Upper lobe of left lung (tissue), 6 donors: ENCODE measurements at regions not wholly inside any gene's neighbourhood (a gene's known extent, or its start where the extent isn't known, plus 50 kb on each side); places are given as distances from the start of the nearest gene placed in this dataset.

Source experiments
- ATAC-seq, 2 donors: fragments of 200-7000 bp; cut with Tn5 transposase; one replicate each; pipeline ENCODE4 v1.9.1; 2022; ENCODE audit warnings: mild to moderate bottlenecking in 2 of 2, moderate library complexity in 2 of 2; ENCODE audit not compliant: low FRiP score in 2 of 2
- DNase-seq, 2 donors: peaks; one replicate each; pipeline ENCODE4 v3.0.0-alpha.2; 2019 to 2020
- H3K27ac ChIP-seq, 4 donors: fragments of 200-600 bp; sonication (generic); one replicate each; pipeline ENCODE4 v1.5.1; 2016 to 2019
- H3K27me3 ChIP-seq, 4 donors: fragments of 200-600 bp; sonication (generic); one replicate each; pipeline ENCODE4 v1.5.1; 2017 to 2019
- H3K36me3 ChIP-seq, 4 donors: fragments of 200-600 bp; sonication (generic); one replicate each; pipeline ENCODE4 v1.5.1; 2016 to 2019
- H3K4me1 ChIP-seq, 4 donors: fragments of 200-600 bp; sonication (generic); one replicate each; pipeline ENCODE4 v1.5.1; 2018 to 2019
- H3K4me3 ChIP-seq, 4 donors: fragments of 200-600 bp; sonication (generic); one replicate each; pipeline ENCODE4 v1.5.1; 2017 to 2019; ENCODE audit warnings: mild to moderate bottlenecking in 2 of 4, moderate library complexity in 1 of 4
- H3K9me3 ChIP-seq, 4 donors: fragments of 200-600 bp; sonication (generic); one replicate each; pipeline ENCODE4 v1.5.1; 2018 to 2019
- EP300 ChIP-seq, 4 donors: sonication (generic); formaldehyde crosslinking; IDR thresholded peaks; one replicate each; pipeline ENCODE4 v1.5.1; 2017; ENCODE audit warnings: antibody characterized with exemption in 4 of 4, control low read depth in 2 of 4
- POLR2A ChIP-seq, 4 donors: fragments of 450-650 bp; IDR thresholded peaks; one replicate each; pipeline ENCODE4 v1.5.1; 2016 to 2017; ENCODE audit warnings: antibody characterized with exemption in 4 of 4, mild to moderate bottlenecking in 2 of 4
- POLR2AphosphoS5 ChIP-seq, 2 donors: sonication (generic); formaldehyde crosslinking; IDR thresholded peaks; one replicate each; pipeline ENCODE4 v1.5.1; 2017; ENCODE audit warnings: antibody characterized with exemption in 2 of 2
- WGBS, 2 donors: methylation state at CpG; one replicate each; pipeline ENCODE4 v1.1.5; 2017 to 2018; 5-methylcytosine and 5-hydroxymethylcytosine counted together
- TF ChIP-seq, protein P1 (sequence below), 6 experiments: fragments of 450-650 bp in 4 of 6; fragments of 200-600 bp in 2 of 6; sonication (generic) in 2 of 6; IDR thresholded peaks; one replicate each; pipeline ENCODE4 v1.5.1; 2016 to 2019; ENCODE audit warnings: antibody characterized with exemption in 6 of 6
- donor health status: DM: no; HTN: no; CAD: no; lungs with moderate emphysema.
- donor health status: DM: no; HTN: yes; CAD: no; lungs with severe emphysema.

DNA sequence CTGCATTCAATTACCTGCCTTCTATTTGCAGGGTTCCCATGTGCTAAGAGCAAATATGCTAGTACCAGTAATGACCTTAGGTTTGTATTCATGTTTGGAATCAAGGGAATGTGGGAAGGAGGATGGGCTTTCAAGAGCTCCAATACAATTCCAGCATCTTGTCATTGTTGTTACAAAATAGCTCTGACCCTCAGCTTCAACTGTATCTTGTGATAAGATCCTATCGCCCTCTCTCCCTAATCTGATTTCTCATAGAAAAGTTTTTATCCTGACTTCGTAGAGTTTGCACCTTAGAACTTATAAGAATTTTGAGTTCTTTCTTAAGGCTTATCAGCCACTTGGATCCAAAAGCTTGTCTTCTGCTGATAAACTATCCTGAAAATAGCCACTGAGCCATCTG, 749.5 kb upstream of the ACVR2A start:
- Histone ChIP-seq H3K4me1 (no peaks in the 10 kb centered on the region), H3K27me3 (no peaks in the 10 kb centered on the region), H3K36me3 (no peaks in the 10 kb centered on the region), H3K9me3 (no peaks in the 10 kb centered on the region), H3K4me3 (no peak overlapping the region), H3K27ac (no peak overlapping the region)
- TF ChIP-seq POLR2AphosphoS5 (IDR thresholded peaks at IDR 0.05) (no peak), EP300 (IDR thresholded peaks at IDR 0.05) (no peak), POLR2A (IDR thresholded peaks at IDR 0.05) (no peak)
- TF ChIP-seq, protein P1, sequence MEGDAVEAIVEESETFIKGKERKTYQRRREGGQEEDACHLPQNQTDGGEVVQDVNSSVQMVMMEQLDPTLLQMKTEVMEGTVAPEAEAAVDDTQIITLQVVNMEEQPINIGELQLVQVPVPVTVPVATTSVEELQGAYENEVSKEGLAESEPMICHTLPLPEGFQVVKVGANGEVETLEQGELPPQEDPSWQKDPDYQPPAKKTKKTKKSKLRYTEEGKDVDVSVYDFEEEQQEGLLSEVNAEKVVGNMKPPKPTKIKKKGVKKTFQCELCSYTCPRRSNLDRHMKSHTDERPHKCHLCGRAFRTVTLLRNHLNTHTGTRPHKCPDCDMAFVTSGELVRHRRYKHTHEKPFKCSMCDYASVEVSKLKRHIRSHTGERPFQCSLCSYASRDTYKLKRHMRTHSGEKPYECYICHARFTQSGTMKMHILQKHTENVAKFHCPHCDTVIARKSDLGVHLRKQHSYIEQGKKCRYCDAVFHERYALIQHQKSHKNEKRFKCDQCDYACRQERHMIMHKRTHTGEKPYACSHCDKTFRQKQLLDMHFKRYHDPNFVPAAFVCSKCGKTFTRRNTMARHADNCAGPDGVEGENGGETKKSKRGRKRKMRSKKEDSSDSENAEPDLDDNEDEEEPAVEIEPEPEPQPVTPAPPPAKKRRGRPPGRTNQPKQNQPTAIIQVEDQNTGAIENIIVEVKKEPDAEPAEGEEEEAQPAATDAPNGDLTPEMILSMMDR (IDR thresholded peaks at IDR 0.05): no peak
- WGBS, 2 donors: 80 to 81% methylated on average over 2 of the region's 2 CpGs
- DNase-seq (no peak), ATAC-seq (no peak)

DNA sequence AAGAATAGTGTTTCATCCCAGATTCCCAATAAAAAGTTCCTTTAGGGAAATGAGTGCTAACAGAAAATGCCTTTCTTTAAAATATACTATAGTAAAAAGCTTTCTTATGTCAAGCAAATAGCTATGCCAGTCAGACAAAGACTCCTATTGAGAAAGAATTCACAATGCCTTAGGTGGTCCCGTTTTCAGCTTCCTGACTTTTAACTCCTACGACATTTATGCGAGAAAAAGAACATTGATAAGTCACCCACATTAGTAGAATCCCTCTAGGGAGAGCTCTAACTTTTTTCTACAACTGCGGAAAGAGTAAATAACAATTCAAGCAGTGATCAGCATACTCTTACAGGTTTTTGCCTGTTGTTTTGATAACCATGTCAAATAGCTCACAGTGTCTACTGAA, 750.8 kb upstream of the ACVR2A start:
- 60 to 79% methylated on average over 4 of the region's 4 CpGs for WGBS, 2 donors
- H3K36me3 ChIP-seq: no peaks in the 10 kb centered on the region
- no peaks in the 10 kb centered on the region for H3K27me3 ChIP-seq
- TF ChIP-seq EP300 (IDR thresholded peaks at IDR 0.05): no peak
- no peak for TF ChIP-seq POLR2AphosphoS5 (IDR thresholded peaks at IDR 0.05)
- ATAC-seq: no peak
- H3K4me3 ChIP-seq: no peak overlapping the region
- DNase-seq: no peak
- no peak overlapping the region for H3K27ac ChIP-seq
- H3K4me1 ChIP-seq: no peaks in the 10 kb centered on the region
- no peaks in the 10 kb centered on the region for H3K9me3 ChIP-seq

DNA sequence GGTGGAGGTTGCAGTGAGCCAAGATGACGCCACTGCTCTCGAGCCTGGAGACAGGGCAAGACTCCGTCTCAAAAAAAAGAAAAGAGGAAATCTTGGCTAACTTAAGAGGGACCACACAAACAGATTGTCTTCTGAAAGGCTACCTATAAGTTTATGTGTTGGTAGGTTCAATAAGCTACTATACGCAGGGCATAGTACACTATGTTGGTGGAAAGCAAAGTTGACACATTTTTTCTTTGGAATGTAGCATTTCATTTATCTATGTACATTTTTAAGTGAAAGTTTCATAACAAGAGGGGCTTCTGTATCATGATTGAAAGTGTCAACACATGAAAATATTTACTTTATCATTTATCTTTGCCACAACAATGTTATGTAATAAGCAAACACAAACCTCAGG, 752.6 kb upstream of the ACVR2A start:
- Histone ChIP-seq H3K27ac (no peak overlapping the region), H3K36me3 (no peaks in the 10 kb centered on the region), H3K9me3 (no peaks in the 10 kb centered on the region), H3K4me1 (no peaks in the 10 kb centered on the region), H3K27me3 (no peaks in the 10 kb centered on the region), H3K4me3 (no peak overlapping the region)
- 79 to 93% methylated on average over 4 of the region's 4 CpGs for WGBS, 2 donors
- DNase-seq (no peak), ATAC-seq (no peak)
- no peak for TF ChIP-seq POLR2A (IDR thresholded peaks at IDR 0.05)
- no peak for TF ChIP-seq POLR2AphosphoS5 (IDR thresholded peaks at IDR 0.05)
- TF ChIP-seq EP300 (IDR thresholded peaks at IDR 0.05): no peak
- TF ChIP-seq, protein P1 (IDR thresholded peaks at IDR 0.05): no peak

DNA sequence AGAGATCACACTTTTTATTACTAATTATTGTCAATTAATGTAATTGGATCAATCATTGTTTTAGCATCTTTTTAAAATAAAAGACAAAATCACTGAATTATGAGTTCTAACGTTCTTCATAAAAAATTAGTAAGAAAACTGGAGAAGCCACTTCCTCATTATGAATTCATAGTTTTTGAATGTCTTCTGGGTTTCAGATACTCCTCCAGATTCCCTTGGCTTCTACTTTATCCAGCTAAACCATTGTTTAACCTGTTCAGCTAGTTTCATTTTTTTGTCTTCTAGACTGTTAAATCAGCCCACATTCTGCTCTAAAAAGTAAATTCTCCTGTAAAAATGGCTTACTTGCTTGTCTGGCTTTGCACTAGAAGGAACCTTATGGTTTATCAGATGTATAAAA, 753.4 kb upstream of the ACVR2A start:
- no peak for TF ChIP-seq EP300 (IDR thresholded peaks at IDR 0.05)
- no peak for TF ChIP-seq POLR2A (IDR thresholded peaks at IDR 0.05)
- WGBS, 2 donors: 0 to 3% methylated on average over 1 of the region's 1 CpG

DNA sequence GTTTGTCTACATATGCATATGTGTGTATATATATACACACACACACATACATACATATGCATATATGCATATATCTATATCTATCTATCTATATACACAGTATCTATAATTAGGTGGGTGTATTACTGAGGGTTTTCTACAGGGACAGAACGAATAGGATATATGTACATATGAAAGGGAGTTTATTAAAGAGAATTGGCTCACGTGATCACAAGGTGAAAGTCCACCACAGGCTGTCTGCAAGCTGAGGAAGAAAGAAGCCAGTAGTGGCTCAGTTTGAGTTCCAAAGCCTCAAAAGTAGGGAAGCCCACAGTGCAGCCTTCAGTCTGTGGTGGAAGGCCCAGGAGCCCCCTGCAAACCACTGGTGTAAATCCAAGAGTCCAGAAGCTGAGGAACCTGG, 756.0 kb upstream of the ACVR2A start:
- Histone ChIP-seq H3K4me1 (no peaks in the 10 kb centered on the region), H3K9me3 (no peaks in the 10 kb centered on the region), H3K27me3 (no peaks in the 10 kb centered on the region), H3K4me3 (no peak overlapping the region), H3K36me3 (no peaks in the 10 kb centered on the region), H3K27ac (no peak overlapping the region)
- DNase-seq (no peak), ATAC-seq (no peak)
- TF ChIP-seq, protein P1 (IDR thresholded peaks at IDR 0.05): no peak
- 75 to 88% methylated on average over 2 of the region's 2 CpGs for WGBS, 2 donors

More for the DNA sequence above, 753.4 kb upstream of the ACVR2A start:
- ATAC-seq: no peak
- no peaks in the 10 kb centered on the region for H3K4me1 ChIP-seq
- no peak overlapping the region for H3K4me3 ChIP-seq
- no peaks in the 10 kb centered on the region for H3K9me3 ChIP-seq
- no peak for DNase-seq
- H3K36me3 ChIP-seq: no peaks in the 10 kb centered on the region
- H3K27me3 ChIP-seq: no peaks in the 10 kb centered on the region
- no peak overlapping the region for H3K27ac ChIP-seq

DNA sequence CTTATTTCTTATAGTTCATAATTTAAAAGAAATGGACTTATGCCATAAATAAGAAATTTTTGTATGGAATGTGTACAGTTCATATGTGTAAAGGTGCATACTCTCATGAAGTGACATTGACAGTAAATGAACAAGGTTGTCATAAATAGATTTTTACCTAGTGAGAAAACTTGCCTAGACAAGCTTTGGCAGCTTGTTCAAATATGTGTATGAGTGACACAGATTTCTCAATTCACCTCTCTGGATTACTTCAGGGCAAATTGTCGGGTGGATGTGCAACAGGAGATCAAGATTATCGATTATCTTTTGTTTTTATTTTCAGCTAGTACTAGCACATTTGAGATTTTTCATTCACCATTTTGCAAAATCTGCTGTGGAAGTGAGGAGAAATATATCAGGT, 758.1 kb upstream of the ACVR2A start:
- DNase-seq: no peak
- no peak for TF ChIP-seq POLR2A (IDR thresholded peaks at IDR 0.05)
- TF ChIP-seq EP300 (IDR thresholded peaks at IDR 0.05): no peak
- TF ChIP-seq POLR2AphosphoS5 (IDR thresholded peaks at IDR 0.05): no peak
- TF ChIP-seq, protein P1 (IDR thresholded peaks at IDR 0.05): no peak
- H3K27me3 ChIP-seq: no peaks in the 10 kb centered on the region
- H3K9me3 ChIP-seq: no peaks in the 10 kb centered on the region
- no peaks in the 10 kb centered on the region for H3K36me3 ChIP-seq
- H3K27ac ChIP-seq: no peak overlapping the region
- no peak overlapping the region for H3K4me3 ChIP-seq
- H3K4me1 ChIP-seq: no peaks in the 10 kb centered on the region
- WGBS, 2 donors: 74 to 79% methylated on average over 2 of the region's 2 CpGs
- no peak for ATAC-seq
